ENCODE measurements at regions not wholly inside any gene's neighbourhood (a gene's known extent, or its start where the extent isn't known, plus 50 kb on each side); places are given as distances from the start of the nearest gene placed in this dataset.

DNA sequence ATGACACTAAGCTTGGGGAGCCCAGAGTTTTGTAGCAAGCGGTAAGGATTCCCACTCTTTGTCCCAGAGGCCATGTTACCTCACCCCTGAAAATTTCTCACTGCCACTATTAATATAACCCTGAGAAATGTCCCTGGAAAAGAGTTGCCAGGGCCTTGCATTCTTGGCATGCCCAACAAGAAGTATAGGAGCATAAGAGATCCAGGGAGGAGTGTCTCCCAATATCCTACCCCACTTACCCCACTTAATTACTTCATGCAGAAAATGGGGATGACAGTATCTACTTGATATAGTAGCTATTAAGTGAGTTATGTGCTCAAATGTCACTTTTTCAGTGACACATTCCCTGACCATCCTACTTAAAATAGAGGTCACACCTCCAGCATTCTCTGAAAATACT, 120.5 kb upstream of the C1GALT1C1 start:
- RAD21 ChIA-PET (ENCODE audit: low non-redundant PET in 1 of 2, low total read pairs in 2 of 2, uncharacterized antibody in 2 of 2, unreplicated experiment in 2 of 2) = no interaction called here
- no peak overlapping the region for H3K9ac ChIP-seq (ENCODE audit: low read length)
- no peak for ATAC-seq

More for the DNA sequence above, 120.5 kb upstream of the C1GALT1C1 start:
- no peaks in the 10 kb centered on the region for H3K79me2 ChIP-seq (ENCODE audit: insufficient read depth, low read length)
- ChIA-PET CTCF (no interaction called here), POLR2A (no interaction called here)
- H3K9me2 ChIP-seq (ENCODE audit: insufficient read depth) = no peaks in the 10 kb centered on the region
- intact Hi-C loops (cut with micrococcal nuclease) = no loop called here
- H4K20me1 ChIP-seq (ENCODE audit: insufficient read depth) = no peaks in the 10 kb centered on the region
- no peaks in the 10 kb centered on the region for H3K4me1 ChIP-seq (ENCODE audit: control insufficient read depth in 1 of 2, insufficient read depth in 2 of 2, low read length in 2 of 2)
- no peak overlapping the region for H3K4me2 ChIP-seq (ENCODE audit: low read length)
- H3K4me3 ChIP-seq (replicated peaks in 1 of 2; ENCODE audit: low read depth in 1 of 2, low read length in 2 of 2) = no peak overlapping the region
- no peaks in the 10 kb centered on the region for H3K27me3 ChIP-seq (ENCODE audit: insufficient read depth, low read length)
- DNase-seq (ENCODE audit: low read depth, low spot score) = no peak
- no TSS peak for BruUV-seq (replicated peaks)
- TF ChIP-seq EGR1 (IDR thresholded peaks at IDR 0.05; ENCODE audit: low read depth) (no peak), EZH2phosphoT487 (IDR thresholded peaks at IDR 0.05; ENCODE audit: borderline replicate concordance) (no peak), POLR2AphosphoS5 (IDR thresholded peaks at IDR 0.05; ENCODE audit: low read depth, low read length) (no peak), CEBPB (IDR thresholded peaks at IDR 0.05; ENCODE audit: low read depth) (no peak), FOSL1 (IDR thresholded peaks at IDR 0.05; ENCODE audit: low read depth) (no peak)
- TF ChIP-seq, protein P1, sequence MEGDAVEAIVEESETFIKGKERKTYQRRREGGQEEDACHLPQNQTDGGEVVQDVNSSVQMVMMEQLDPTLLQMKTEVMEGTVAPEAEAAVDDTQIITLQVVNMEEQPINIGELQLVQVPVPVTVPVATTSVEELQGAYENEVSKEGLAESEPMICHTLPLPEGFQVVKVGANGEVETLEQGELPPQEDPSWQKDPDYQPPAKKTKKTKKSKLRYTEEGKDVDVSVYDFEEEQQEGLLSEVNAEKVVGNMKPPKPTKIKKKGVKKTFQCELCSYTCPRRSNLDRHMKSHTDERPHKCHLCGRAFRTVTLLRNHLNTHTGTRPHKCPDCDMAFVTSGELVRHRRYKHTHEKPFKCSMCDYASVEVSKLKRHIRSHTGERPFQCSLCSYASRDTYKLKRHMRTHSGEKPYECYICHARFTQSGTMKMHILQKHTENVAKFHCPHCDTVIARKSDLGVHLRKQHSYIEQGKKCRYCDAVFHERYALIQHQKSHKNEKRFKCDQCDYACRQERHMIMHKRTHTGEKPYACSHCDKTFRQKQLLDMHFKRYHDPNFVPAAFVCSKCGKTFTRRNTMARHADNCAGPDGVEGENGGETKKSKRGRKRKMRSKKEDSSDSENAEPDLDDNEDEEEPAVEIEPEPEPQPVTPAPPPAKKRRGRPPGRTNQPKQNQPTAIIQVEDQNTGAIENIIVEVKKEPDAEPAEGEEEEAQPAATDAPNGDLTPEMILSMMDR (IDR thresholded peaks at IDR 0.05 in 2 of 3, conservative IDR thresholded peaks at IDR 0.05 in 1 of 3; ENCODE audit: borderline replicate concordance in 1 of 3, insufficient read depth in 1 of 3, low read depth in 2 of 3, low read length in 2 of 3) = no peak
- TF ChIP-seq, protein P2, sequence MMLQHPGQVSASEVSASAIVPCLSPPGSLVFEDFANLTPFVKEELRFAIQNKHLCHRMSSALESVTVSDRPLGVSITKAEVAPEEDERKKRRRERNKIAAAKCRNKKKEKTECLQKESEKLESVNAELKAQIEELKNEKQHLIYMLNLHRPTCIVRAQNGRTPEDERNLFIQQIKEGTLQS (IDR thresholded peaks at IDR 0.05) = no peak
- TF ChIP-seq, protein P3, sequence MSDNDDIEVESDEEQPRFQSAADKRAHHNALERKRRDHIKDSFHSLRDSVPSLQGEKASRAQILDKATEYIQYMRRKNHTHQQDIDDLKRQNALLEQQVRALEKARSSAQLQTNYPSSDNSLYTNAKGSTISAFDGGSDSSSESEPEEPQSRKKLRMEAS (IDR thresholded peaks at IDR 0.05) = no peak
- no peaks in the 10 kb centered on the region for H3K9me3 ChIP-seq (ENCODE audit: control insufficient read depth in 1 of 2, insufficient read depth in 1 of 2, low read depth in 1 of 2, low read length in 2 of 2)
- no peak overlapping the region for H2AFZ ChIP-seq (ENCODE audit: low read depth, low read length, poor library complexity, severe bottlenecking)
- no peaks in the 10 kb centered on the region for H3K36me3 ChIP-seq (ENCODE audit: control insufficient read depth in 1 of 2, insufficient read depth in 2 of 2, low read length in 2 of 2)
- H3K27ac ChIP-seq (ENCODE audit: low read depth, low read length) = no peak overlapping the region

Measured in HCT116 (cell line).